ENCODE measurements at regions not wholly inside any gene's neighbourhood (a gene's known extent, or its start where the extent isn't known, plus 50 kb on each side); places are given as distances from the start of the nearest gene placed in this dataset.

DNA sequence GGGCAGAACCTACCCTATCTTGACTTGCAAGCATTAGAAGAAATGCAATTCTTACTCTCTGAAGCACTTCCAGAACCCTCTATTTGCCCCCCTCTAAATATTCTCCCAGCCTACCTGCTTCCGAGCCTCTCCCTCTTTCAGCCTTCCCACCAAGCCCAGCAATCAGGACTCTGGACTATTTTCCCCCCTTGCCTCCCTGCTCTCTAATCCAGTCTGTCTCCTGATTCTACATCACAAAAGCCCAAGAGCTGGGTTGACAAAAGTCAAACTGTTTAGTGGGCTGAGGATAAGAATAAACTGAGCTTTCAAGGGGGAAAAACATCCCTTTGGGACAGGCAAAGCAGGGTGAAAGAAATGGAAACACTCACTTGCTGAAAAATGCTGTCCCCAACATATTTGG is 123.2 kb upstream of the KIF2A start:
- no peak for TF ChIP-seq CTCF (conservative IDR thresholded peaks at IDR 0.05)
- TF ChIP-seq EZH2 (IDR thresholded peaks at IDR 0.05; ENCODE audit: low read depth), result no peak
